Pancreas (tissue), 10 donors: ENCODE measurements at regions not wholly inside any gene's neighbourhood (a gene's known extent, or its start where the extent isn't known, plus 50 kb on each side); places are given as distances from the start of the nearest gene placed in this dataset.

Experiments used
- ATAC-seq, 4 donors: fragments of 200-7000 bp; cut with Tn5 transposase; one replicate each; pipeline versions ENCODE4 v1.8.0 to v1.9.1; 2020; ENCODE audit warnings: mild to moderate bottlenecking in 4 of 4, moderate library complexity in 4 of 4
- DNase-seq, 6 donors: peaks; one replicate each; pipeline ENCODE4 v3.0.0-alpha.2; 2020
- FAIRE-seq: peaks from 2 replicates; lab custom pipeline; 2012; peaks lifted over from hg19 to GRCh38; lab: Jason Lieb, UNC
- H3K27ac ChIP-seq, 4 donors: fragments of 200-600 bp; sonication (generic); 1 replicate in 3 of 4; 2 replicates in 1 of 4; pipeline versions ENCODE4 v1.5.0 to v1.8.0; 2020
- H3K27me3 ChIP-seq, 4 donors: fragments of 200-600 bp; one replicate each; pipeline ENCODE4 v1.8.0; 2021
- H3K36me3 ChIP-seq, 3 donors: fragments of 200-600 bp; sonication (generic) in 1 of 3; one replicate each; pipeline versions ENCODE4 v1.5.0 to v1.8.0; 2020 to 2021
- H3K4me1 ChIP-seq, 3 donors: fragments of 200-600 bp; one replicate each; pipeline ENCODE4 v1.8.0; 2021
- H3K4me3 ChIP-seq, 4 donors: fragments of 200-600 bp; sonication (generic) in 2 of 4; one replicate each; pipeline versions ENCODE4 v1.5.0 to v1.8.0; 2020 to 2021
- H3K9me3 ChIP-seq, 4 donors: fragments of 200-600 bp; one replicate each; pipeline ENCODE4 v1.8.0; 2021
- WGBS, 2 donors: extraction: QIAGEN DNeasy Blood & Tissue Kit; methylation state at CpG; one replicate each; pipeline ENCODE4 v1.1.7; 2013; 5-methylcytosine and 5-hydroxymethylcytosine counted together
- intact Hi-C, 3 donors: fragments of 100-400 bp; cut with DNase I; formaldehyde crosslinking; loops; one replicate each; pipeline versions ENCODE4 v1.11.1 to v1.14.2; 2022
- TF ChIP-seq, protein P1 (sequence below), 4 donors: fragments of 200-600 bp; sonication (generic) in 3 of 4; IDR thresholded peaks; one replicate each; pipeline versions ENCODE4 v1.5.0 to v1.8.0; 2021; ENCODE audit warnings: antibody characterized with exemption in 4 of 4
- donor health status: healthy with polysubstance abuse.
- donor health status: DM: no; HTN: no; CAD: no; lungs with moderate emphysema.
- donor health status: DM: no; HTN: no; CAD: no.
- donor health status: control.
- donor health status: control.
- donor health status: Bipolar disorder and iron deficiency.
- donor health status: DM: yes; HTN: yes; CAD: no.
- donor health status: DM: no; HTN: no; CAD: no.
- donor health status: DM: no; HTN: no; CAD: no.
- donor health status: DM: yes; HTN: yes; CAD: no.

DNA sequence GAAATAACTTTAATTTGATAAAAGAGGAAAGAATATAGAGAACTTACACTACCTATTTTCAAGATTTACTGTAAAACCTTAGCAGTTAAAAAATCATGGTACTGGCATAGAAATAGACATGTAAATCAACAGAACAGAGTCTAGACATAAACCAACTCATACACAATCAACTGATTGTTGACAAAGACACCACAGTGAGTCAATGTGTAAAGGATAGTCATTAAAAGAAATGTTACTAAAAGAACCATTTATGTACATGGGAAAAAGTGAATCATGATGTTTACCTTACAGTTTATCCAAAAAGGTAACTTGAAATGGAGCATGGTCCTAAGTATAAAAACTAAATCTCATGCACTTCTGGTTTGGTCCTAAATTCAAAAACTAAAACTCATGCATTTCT, 847.4 kb downstream of the IGSF11 start:
- DNase-seq (no peak), FAIRE-seq (no peak), ATAC-seq (no peak)
- TF ChIP-seq, protein P1, sequence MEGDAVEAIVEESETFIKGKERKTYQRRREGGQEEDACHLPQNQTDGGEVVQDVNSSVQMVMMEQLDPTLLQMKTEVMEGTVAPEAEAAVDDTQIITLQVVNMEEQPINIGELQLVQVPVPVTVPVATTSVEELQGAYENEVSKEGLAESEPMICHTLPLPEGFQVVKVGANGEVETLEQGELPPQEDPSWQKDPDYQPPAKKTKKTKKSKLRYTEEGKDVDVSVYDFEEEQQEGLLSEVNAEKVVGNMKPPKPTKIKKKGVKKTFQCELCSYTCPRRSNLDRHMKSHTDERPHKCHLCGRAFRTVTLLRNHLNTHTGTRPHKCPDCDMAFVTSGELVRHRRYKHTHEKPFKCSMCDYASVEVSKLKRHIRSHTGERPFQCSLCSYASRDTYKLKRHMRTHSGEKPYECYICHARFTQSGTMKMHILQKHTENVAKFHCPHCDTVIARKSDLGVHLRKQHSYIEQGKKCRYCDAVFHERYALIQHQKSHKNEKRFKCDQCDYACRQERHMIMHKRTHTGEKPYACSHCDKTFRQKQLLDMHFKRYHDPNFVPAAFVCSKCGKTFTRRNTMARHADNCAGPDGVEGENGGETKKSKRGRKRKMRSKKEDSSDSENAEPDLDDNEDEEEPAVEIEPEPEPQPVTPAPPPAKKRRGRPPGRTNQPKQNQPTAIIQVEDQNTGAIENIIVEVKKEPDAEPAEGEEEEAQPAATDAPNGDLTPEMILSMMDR (IDR thresholded peaks at IDR 0.05) = no peak
- intact Hi-C loops = no loop called here
- Histone ChIP-seq H3K27me3 (no peaks in the 10 kb centered on the region), H3K4me3 (no peak overlapping the region), H3K27ac (no peak overlapping the region), H3K9me3 (no peaks in the 10 kb centered on the region), H3K4me1 (no peaks in the 10 kb centered on the region), H3K36me3 (no peaks in the 10 kb centered on the region)

- DNase-seq = no peak
- Histone ChIP-seq H3K36me3 (no peaks in the 10 kb centered on the region), H3K27ac (no peak overlapping the region), H3K27me3 (no peaks in the 10 kb centered on the region), H3K4me1 (no peaks in the 10 kb centered on the region), H3K4me3 (no peak overlapping the region), H3K9me3 (peaks cover 0 to 3% (median 0%) of the 10 kb centered on the region in 4 donors)
- no peak for FAIRE-seq
- TF ChIP-seq, protein P1 (IDR thresholded peaks at IDR 0.05) = no peak
- ATAC-seq = no peak
- 49 to 53% methylated on average over 1 of the region's 1 CpG for WGBS, 2 donors
- intact Hi-C loops = no loop called here
Observed at GRCh38 chr3:118196183-118196582, 838.5 kb downstream of the IGSF11 start.

DNA sequence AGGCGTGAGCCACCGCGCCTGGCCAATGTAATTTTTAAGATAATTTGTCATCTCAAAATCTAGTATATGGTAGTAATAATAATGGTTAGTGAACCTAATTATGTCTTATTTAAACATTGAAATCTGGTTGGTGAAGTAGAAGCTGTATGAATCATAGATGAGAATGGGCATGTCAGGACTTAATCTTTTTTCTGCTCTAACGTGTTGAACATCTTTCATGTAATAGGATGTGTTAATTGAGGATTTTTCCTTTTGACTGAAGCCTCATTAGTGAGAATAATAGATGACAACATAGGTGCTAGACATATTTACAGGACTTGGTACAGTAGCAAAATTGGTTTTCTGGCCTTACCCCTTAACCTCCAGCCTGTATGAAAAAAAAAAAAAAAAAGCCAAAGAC, 835.6 kb downstream of the IGSF11 start:
- Histone ChIP-seq H3K9me3 (peaks cover 0 to 3% (median 0%) of the 10 kb centered on the region in 4 donors), H3K36me3 (no peaks in the 10 kb centered on the region), H3K27me3 (no peaks in the 10 kb centered on the region), H3K4me3 (no peak overlapping the region), H3K27ac (no peak overlapping the region), H3K4me1 (no peaks in the 10 kb centered on the region)
- DNase-seq (no peak), ATAC-seq (no peak), FAIRE-seq (no peak)
- TF ChIP-seq, protein P1 (IDR thresholded peaks at IDR 0.05) = no peak
- WGBS, 2 donors = 70 to 77% methylated on average over 4 of the region's 4 CpGs
- intact Hi-C loops = no loop called here

DNA sequence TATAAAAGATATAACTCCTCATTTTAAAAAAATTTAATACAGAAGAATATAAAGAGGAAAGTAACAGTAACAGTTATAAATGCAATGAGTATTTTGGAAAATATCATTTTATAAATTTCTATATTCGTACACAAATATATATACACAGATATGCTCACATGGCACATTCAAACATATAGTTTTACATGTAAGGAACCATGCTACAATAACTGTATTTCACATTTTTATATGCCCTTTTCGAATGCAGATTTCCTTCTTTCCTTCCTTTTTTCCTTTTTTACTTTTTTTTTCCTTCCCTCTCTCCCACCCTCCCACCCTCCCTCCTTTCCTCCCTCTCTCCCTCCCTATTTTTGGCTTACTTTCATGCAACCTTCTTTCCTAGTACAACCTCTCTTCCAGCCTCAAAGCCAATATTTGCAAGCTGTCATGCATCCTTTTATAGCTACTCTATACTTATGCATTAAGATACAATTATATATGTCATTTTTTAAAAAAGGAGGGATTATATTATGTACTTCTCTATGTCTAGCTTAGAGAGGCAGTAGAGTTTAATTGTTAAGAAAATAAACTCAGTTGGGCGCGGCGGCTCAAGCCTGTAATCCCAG, 830.5 kb downstream of the IGSF11 start:
- FAIRE-seq (no peak), DNase-seq (no peak), ATAC-seq (no peak)
- no peak overlapping the region for H3K27ac ChIP-seq
- H3K4me1 ChIP-seq = no peaks in the 10 kb centered on the region
- no peaks in the 10 kb centered on the region for H3K9me3 ChIP-seq
- TF ChIP-seq, protein P1 (IDR thresholded peaks at IDR 0.05) = no peak
- H3K27me3 ChIP-seq = no peaks in the 10 kb centered on the region
- H3K4me3 ChIP-seq = no peak overlapping the region
- no peaks in the 10 kb centered on the region for H3K36me3 ChIP-seq
- intact Hi-C loops = no loop called here
- 74 to 80% methylated on average over 5 of the region's 5 CpGs for WGBS, 2 donors

DNA sequence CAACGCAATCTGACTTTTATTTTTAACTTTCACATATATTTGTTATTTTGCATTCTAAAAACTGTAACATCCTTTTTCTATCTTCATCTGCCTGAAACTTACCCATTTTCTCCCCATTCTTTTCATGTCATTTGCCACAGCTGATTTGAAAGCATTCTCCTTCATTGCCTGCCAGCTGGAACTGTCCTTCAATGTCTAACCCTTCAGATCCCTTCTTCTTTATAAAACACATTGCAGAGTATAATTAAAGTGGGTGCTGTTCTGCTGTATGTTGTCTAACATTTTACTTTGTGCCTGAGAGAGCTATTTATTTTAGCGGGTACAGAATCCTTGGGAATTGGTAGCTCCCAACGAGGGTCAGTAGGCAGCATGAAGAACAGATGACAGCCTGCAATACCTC, 827.4 kb downstream of the IGSF11 start:
- Histone ChIP-seq H3K27ac (no peak overlapping the region), H3K4me1 (no peaks in the 10 kb centered on the region), H3K27me3 (no peaks in the 10 kb centered on the region), H3K4me3 (no peak overlapping the region), H3K9me3 (no peaks in the 10 kb centered on the region), H3K36me3 (no peaks in the 10 kb centered on the region)
- intact Hi-C loops = no loop called here
- TF ChIP-seq, protein P1 (IDR thresholded peaks at IDR 0.05) = no peak
- FAIRE-seq = no peak
- 49% methylated on average over 3 of the region's 3 CpGs for WGBS, 2 donors
- no peak for DNase-seq
- no peak for ATAC-seq
